IgD-negative memory B cell (primary cell): ENCODE measurements at regions not wholly inside any gene's neighbourhood (a gene's known extent, or its start where the extent isn't known, plus 50 kb on each side); places are given as distances from the start of the nearest gene placed in this dataset.

Experiments used
- H3K27ac Mint-ChIP-seq, 3 donors: one replicate each; pipeline ENCODE4 v1.8.0; 2020 to 2022; ENCODE audit warnings: mild to moderate bottlenecking in 3 of 3, mixed read lengths in 3 of 3, moderate library complexity in 1 of 3
- H3K27me3 Mint-ChIP-seq: one replicate; pipeline ENCODE4 v1.8.0; 2021; ENCODE audit warnings: mixed read lengths
- H3K36me3 Mint-ChIP-seq: one replicate; pipeline ENCODE4 v1.8.0; 2020; ENCODE audit warnings: mild to moderate bottlenecking, mixed read lengths
- H3K4me1 Mint-ChIP-seq, 3 donors: one replicate each; pipeline ENCODE4 v1.8.0; 2020 to 2022; ENCODE audit warnings: mixed read lengths in 3 of 3, mild to moderate bottlenecking in 1 of 3
- H3K4me3 Mint-ChIP-seq, 4 donors: one replicate each; pipeline ENCODE4 v1.8.0; 2020 to 2022; ENCODE audit warnings: mild to moderate bottlenecking in 4 of 4, mixed read lengths in 4 of 4, moderate library complexity in 3 of 4
- H3K9me3 Mint-ChIP-seq, 3 donors: one replicate each; pipeline ENCODE4 v1.8.0; 2020 to 2021; ENCODE audit warnings: mixed read lengths in 3 of 3, mild to moderate bottlenecking in 1 of 3

GRCh38 chr15:93382200-93382820 is 293.3 kb upstream of the RGMA start:
- no peaks in the 10 kb centered on the region for H3K36me3 Mint-ChIP-seq
- H3K4me1 Mint-ChIP-seq = no peaks in the 10 kb centered on the region
- no peak overlapping the region for H3K4me3 Mint-ChIP-seq
- no peaks in the 10 kb centered on the region for H3K27me3 Mint-ChIP-seq
- H3K9me3 Mint-ChIP-seq = peaks cover 0 to 2% (median 0%) of the 10 kb centered on the region in 3 donors
- no peak overlapping the region for H3K27ac Mint-ChIP-seq

- H3K9me3 Mint-ChIP-seq = peaks cover 0 to 4% (median 3%) of the 10 kb centered on the region in 3 donors
- no peaks in the 10 kb centered on the region for H3K4me1 Mint-ChIP-seq
- H3K27ac Mint-ChIP-seq = no peak overlapping the region
- no peak overlapping the region for H3K4me3 Mint-ChIP-seq
- no peaks in the 10 kb centered on the region for H3K36me3 Mint-ChIP-seq
- peaks cover 3% of the 10 kb centered on the region for H3K27me3 Mint-ChIP-seq
Measured at GRCh38 chr15:93378558-93378957, 289.5 kb upstream of the RGMA start.

GRCh38 chr15:93372865-93373223 is 283.8 kb upstream of the RGMA start:
- peaks cover 4% of the 10 kb centered on the region for H3K27me3 Mint-ChIP-seq
- H3K27ac Mint-ChIP-seq = no peak overlapping the region
- peaks cover 0 to 8% (median 5%) of the 10 kb centered on the region in 3 donors for H3K9me3 Mint-ChIP-seq
- no peak overlapping the region for H3K4me3 Mint-ChIP-seq
- H3K36me3 Mint-ChIP-seq = no peaks in the 10 kb centered on the region
- H3K4me1 Mint-ChIP-seq = peaks cover 0 to 3% (median 0%) of the 10 kb centered on the region in 3 donors

GRCh38 chr15:93372208-93372864 is 283.3 kb upstream of the RGMA start:
- peaks cover 0 to 3% (median 0%) of the 10 kb centered on the region in 3 donors for H3K4me1 Mint-ChIP-seq
- H3K4me3 Mint-ChIP-seq = no peak overlapping the region
- peaks cover 0 to 8% (median 3%) of the 10 kb centered on the region in 3 donors for H3K9me3 Mint-ChIP-seq
- no peak overlapping the region for H3K27ac Mint-ChIP-seq
- H3K36me3 Mint-ChIP-seq = no peaks in the 10 kb centered on the region
- H3K27me3 Mint-ChIP-seq = peaks cover 4% of the 10 kb centered on the region

GRCh38 chr15:93366387-93367100 is 277.5 kb upstream of the RGMA start:
- H3K4me1 Mint-ChIP-seq = peaks cover 0 to 3% (median 0%) of the 10 kb centered on the region in 3 donors
- no peaks in the 10 kb centered on the region for H3K36me3 Mint-ChIP-seq
- H3K9me3 Mint-ChIP-seq = peaks cover 0 to 4% (median 2%) of the 10 kb centered on the region in 3 donors
- H3K27ac Mint-ChIP-seq = no peak overlapping the region
- no peak overlapping the region for H3K4me3 Mint-ChIP-seq
- H3K27me3 Mint-ChIP-seq = peaks cover 1% of the 10 kb centered on the region

- H3K27ac Mint-ChIP-seq = no peak overlapping the region
- no peaks in the 10 kb centered on the region for H3K36me3 Mint-ChIP-seq
- H3K9me3 Mint-ChIP-seq = no peaks in the 10 kb centered on the region
- no peaks in the 10 kb centered on the region for H3K27me3 Mint-ChIP-seq
- no peak overlapping the region for H3K4me3 Mint-ChIP-seq
- no peaks in the 10 kb centered on the region for H3K4me1 Mint-ChIP-seq
Measured at GRCh38 chr15:93362821-93363220, 273.8 kb upstream of the RGMA start.

GRCh38 chr15:93362203-93362602 is 273.2 kb upstream of the RGMA start:
- no peaks in the 10 kb centered on the region for H3K4me1 Mint-ChIP-seq
- no peak overlapping the region for H3K4me3 Mint-ChIP-seq
- H3K9me3 Mint-ChIP-seq = peaks cover 0 to 3% (median 0%) of the 10 kb centered on the region in 3 donors
- no peaks in the 10 kb centered on the region for H3K27me3 Mint-ChIP-seq
- H3K36me3 Mint-ChIP-seq = no peaks in the 10 kb centered on the region
- no peak overlapping the region for H3K27ac Mint-ChIP-seq

- Mint-ChIP-seq H3K4me3 (no peak overlapping the region), H3K27me3 (no peaks in the 10 kb centered on the region), H3K36me3 (no peaks in the 10 kb centered on the region), H3K4me1 (no peaks in the 10 kb centered on the region), H3K9me3 (peaks cover 0 to 4% (median 0%) of the 10 kb centered on the region in 3 donors), H3K27ac (no peak overlapping the region)
Measured at GRCh38 chr15:93361703-93362102, 272.7 kb upstream of the RGMA start.

- Mint-ChIP-seq H3K27me3 (no peaks in the 10 kb centered on the region), H3K4me3 (no peak overlapping the region), H3K4me1 (no peaks in the 10 kb centered on the region), H3K27ac (no peak overlapping the region), H3K9me3 (peaks cover 0 to 4% (median 0%) of the 10 kb centered on the region in 3 donors), H3K36me3 (no peaks in the 10 kb centered on the region)
Measured at GRCh38 chr15:93360976-93361375, 272.0 kb upstream of the RGMA start.

GRCh38 chr15:93360318-93360717 is 271.3 kb upstream of the RGMA start:
- Mint-ChIP-seq H3K4me1 (no peaks in the 10 kb centered on the region), H3K27ac (no peak overlapping the region), H3K36me3 (no peaks in the 10 kb centered on the region), H3K4me3 (no peak overlapping the region), H3K27me3 (no peaks in the 10 kb centered on the region), H3K9me3 (peaks cover 0 to 4% (median 0%) of the 10 kb centered on the region in 3 donors)

GRCh38 chr15:93359425-93360131 is 270.6 kb upstream of the RGMA start:
- H3K36me3 Mint-ChIP-seq = no peaks in the 10 kb centered on the region
- H3K4me1 Mint-ChIP-seq = no peaks in the 10 kb centered on the region
- H3K4me3 Mint-ChIP-seq = no peak overlapping the region
- H3K9me3 Mint-ChIP-seq = peaks cover 0 to 4% (median 0%) of the 10 kb centered on the region in 3 donors
- no peak overlapping the region for H3K27ac Mint-ChIP-seq
- no peaks in the 10 kb centered on the region for H3K27me3 Mint-ChIP-seq

- Mint-ChIP-seq H3K27me3 (no peaks in the 10 kb centered on the region), H3K27ac (no peak overlapping the region), H3K4me1 (no peaks in the 10 kb centered on the region), H3K4me3 (no peak overlapping the region), H3K9me3 (peaks cover 0 to 4% (median 0%) of the 10 kb centered on the region in 3 donors), H3K36me3 (no peaks in the 10 kb centered on the region)
Measured at GRCh38 chr15:93359060-93359408, 270.0 kb upstream of the RGMA start.

GRCh38 chr15:93358166-93359059 is 269.4 kb upstream of the RGMA start:
- Mint-ChIP-seq H3K4me1 (no peaks in the 10 kb centered on the region), H3K27me3 (no peaks in the 10 kb centered on the region), H3K4me3 (no peak overlapping the region), H3K27ac (peak overlapping the region in 1 of 3 donors; percentile 79), H3K36me3 (no peaks in the 10 kb centered on the region), H3K9me3 (peaks cover 0 to 4% (median 0%) of the 10 kb centered on the region in 3 donors)

GRCh38 chr15:93348711-93349545 is 259.9 kb upstream of the RGMA start:
- H3K27me3 Mint-ChIP-seq = peaks cover 3% of the 10 kb centered on the region
- H3K9me3 Mint-ChIP-seq = no peaks in the 10 kb centered on the region
- no peak overlapping the region for H3K4me3 Mint-ChIP-seq
- no peaks in the 10 kb centered on the region for H3K36me3 Mint-ChIP-seq
- no peaks in the 10 kb centered on the region for H3K4me1 Mint-ChIP-seq
- H3K27ac Mint-ChIP-seq = no peak overlapping the region
